Transverse colon (tissue), 4 donors: ENCODE measurements at regions not wholly inside any gene's neighbourhood (a gene's known extent, or its start where the extent isn't known, plus 50 kb on each side); places are given as distances from the start of the nearest gene placed in this dataset.
"Not testable (repeated sequence)": the region's sequence is repeated elsewhere in the genome, so short reads cannot be mapped to it uniquely, and the experiment has no call there.

Source experiments
- EP300 ChIP-seq: sonication (generic); formaldehyde crosslinking; IDR thresholded peaks from one replicate; pipeline ENCODE4 v1.6.1; 2017; ENCODE audit warnings: antibody characterized with exemption, low read depth
- POLR2A ChIP-seq: fragments of 450-650 bp; IDR thresholded peaks from one replicate; pipeline ENCODE4 v1.6.1; 2016; ENCODE audit warnings: antibody characterized with exemption, mild to moderate bottlenecking, moderate library complexity
- POLR2AphosphoS5 ChIP-seq, 3 donors: sonication (generic); formaldehyde crosslinking; IDR thresholded peaks; one replicate each; pipeline ENCODE4 v1.6.1; 2016; ENCODE audit warnings: antibody characterized with exemption in 3 of 3
- TF ChIP-seq, protein P1 (sequence below), 5 experiments: fragments of 200-600 bp in 3 of 5; fragments of 450-650 bp in 2 of 5; sonication (generic) in 3 of 5; IDR thresholded peaks; 1 replicate in 2 of 5; 2 replicates in 3 of 5; pipeline ENCODE4 v1.5.1; 2016 to 2017; ENCODE audit warnings: antibody characterized with exemption in 5 of 5, inconsistent platforms in 3 of 5, mild to moderate bottlenecking in 2 of 5, moderate library complexity in 1 of 5

DNA sequence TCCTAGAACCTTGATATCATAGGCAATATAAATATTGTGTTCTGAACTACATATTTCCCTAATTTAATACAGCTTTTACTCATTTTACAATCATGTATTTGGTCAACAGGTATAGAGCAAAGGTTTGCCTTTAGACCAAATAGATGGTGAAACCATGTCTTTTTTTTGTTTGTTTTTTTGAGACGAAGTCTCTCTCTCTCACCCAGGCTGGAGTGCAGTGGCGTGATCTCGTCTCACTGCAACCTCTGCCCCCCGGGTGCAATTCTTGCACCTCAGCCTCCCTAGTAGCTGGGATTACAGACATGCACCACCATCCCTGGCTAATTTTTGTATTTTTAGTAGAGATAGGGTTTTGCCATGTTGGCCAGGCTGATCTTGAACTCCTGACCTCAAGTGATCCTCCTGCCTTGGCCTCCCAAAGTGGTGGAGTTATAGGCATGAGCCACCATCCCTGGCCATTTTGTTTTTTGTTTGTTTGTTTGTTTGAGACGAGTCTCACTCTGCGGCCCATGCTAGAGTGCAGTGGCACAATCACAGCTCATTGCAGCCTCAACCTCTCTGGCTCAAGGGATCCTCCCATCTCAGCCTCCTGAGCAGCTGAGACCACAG, 243.7 kb upstream of the FOXN3 start:
- TF ChIP-seq, protein P1, sequence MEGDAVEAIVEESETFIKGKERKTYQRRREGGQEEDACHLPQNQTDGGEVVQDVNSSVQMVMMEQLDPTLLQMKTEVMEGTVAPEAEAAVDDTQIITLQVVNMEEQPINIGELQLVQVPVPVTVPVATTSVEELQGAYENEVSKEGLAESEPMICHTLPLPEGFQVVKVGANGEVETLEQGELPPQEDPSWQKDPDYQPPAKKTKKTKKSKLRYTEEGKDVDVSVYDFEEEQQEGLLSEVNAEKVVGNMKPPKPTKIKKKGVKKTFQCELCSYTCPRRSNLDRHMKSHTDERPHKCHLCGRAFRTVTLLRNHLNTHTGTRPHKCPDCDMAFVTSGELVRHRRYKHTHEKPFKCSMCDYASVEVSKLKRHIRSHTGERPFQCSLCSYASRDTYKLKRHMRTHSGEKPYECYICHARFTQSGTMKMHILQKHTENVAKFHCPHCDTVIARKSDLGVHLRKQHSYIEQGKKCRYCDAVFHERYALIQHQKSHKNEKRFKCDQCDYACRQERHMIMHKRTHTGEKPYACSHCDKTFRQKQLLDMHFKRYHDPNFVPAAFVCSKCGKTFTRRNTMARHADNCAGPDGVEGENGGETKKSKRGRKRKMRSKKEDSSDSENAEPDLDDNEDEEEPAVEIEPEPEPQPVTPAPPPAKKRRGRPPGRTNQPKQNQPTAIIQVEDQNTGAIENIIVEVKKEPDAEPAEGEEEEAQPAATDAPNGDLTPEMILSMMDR (IDR thresholded peaks at IDR 0.05) = not testable (repeated sequence)
- not testable (repeated sequence) for TF ChIP-seq EP300; POLR2A; POLR2AphosphoS5 (IDR thresholded peaks at IDR 0.05)
